ENCODE measurements at regions not wholly inside any gene's neighbourhood (a gene's known extent, or its start where the extent isn't known, plus 50 kb on each side); places are given as distances from the start of the nearest gene placed in this dataset.

- TF ChIP-seq CTCF (IDR thresholded peaks at IDR 0.05), result no peak
- no peak for TF ChIP-seq TCF7L2 (IDR thresholded peaks at IDR 0.05; ENCODE audit: low read depth, low read length)
- TF ChIP-seq POLR2AphosphoS5 (IDR thresholded peaks at IDR 0.05; ENCODE audit: low read depth, low read length), result no peak
- TF ChIP-seq REST (IDR thresholded peaks at IDR 0.05; ENCODE audit: insufficient read depth in 1 of 2, low read depth in 2 of 2, low read length in 1 of 2), result no peak
- no peak for TF ChIP-seq SIN3A (IDR thresholded peaks at IDR 0.05; ENCODE audit: borderline replicate concordance, insufficient read depth, low read depth, low read length)
These were observed 111.7 kb upstream of the CYRIA start for GRCh38 chr2:16777123-16777870.

Data from Panc1 (cell line).